NCI-H1694 (cell line): ENCODE measurements at regions not wholly inside any gene's neighbourhood (a gene's known extent, or its start where the extent isn't known, plus 50 kb on each side); places are given as distances from the start of the nearest gene placed in this dataset.
"Not testable (repeated sequence)": the region's sequence is repeated elsewhere in the genome, so short reads cannot be mapped to it uniquely, and the experiment has no call there.

Experiments used
- DNase-seq: peaks from one replicate; lab custom pipeline; 2025; lab: John Stamatoyannopoulos, UW

DNA sequence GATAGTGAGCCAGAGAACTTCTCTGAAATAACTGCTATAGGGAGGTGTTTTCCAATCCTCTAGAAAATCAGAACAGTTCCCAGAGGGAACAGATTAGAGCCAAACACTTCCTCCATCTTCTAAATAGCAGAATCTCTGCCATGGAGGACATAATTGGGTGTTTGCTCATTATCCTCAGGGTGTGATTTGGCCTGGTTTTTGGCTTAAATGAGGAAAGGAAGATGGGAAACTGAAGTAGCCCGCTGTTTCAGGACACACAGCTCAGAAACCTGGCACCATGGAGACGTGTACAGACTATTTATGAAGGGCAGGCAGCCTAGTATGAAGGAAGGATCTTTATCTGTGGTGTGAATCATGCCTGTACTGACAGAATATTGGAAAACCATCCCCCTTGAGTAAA is 231.7 kb upstream of the PRKD1 start:
- no peak for DNase-seq

DNA sequence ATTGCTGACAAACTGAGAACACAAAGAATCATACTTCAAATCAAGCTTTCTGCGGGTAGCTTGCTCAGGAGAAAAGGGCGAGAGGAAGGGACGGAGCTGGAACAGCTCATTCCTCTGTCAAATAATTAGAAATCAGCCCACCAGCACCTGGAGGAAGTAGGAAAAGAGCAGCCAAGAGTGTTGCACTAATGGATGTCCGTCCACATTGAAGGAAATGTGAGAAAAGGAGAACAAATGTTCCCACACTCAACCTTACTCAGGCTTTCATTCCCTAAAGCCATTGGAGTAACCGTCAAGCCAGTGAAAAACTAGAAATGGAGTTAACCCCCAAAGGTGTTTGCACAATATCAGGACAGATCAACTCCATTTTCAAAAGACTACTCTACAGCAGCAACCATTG is 233.0 kb upstream of the PRKD1 start:
- DNase-seq = no peak

DNA sequence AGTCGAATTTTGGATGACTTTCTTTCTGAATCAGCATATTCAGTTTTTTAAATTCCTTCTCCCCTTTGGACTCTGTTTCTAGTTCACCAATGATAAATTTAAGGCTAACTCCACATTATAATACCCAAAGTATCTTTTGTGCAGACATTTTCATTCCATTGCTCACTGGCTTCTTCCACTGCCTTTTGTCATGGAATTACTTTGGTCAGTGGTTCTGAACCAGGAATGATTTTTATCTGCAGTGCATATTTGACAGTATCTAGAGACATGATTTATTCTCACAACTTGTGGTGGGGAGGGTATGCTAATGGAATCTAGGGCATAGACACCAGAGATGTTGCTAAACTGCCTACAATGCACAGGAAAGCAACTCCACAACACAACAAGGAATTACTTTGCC is 234.4 kb upstream of the PRKD1 start:
- no peak for DNase-seq

DNA sequence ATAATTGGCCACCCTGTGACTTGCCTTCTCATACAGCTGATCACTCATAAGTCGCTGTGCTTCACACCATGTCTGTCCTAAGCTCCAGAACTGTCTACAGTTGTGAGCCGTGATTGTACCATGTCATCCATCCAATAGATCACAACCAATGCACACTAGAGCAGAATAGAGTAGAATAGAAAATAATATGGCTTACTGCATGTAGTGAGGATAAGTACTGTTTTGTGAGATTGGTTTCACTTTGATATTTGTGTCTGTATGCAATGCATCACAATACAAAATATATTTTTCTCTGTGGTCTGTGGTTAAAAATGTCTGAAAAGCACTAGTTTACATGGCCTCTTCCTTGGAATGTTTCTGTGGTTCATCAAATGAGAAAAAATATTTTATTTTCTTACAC is 237.6 kb upstream of the PRKD1 start:
- no peak for DNase-seq

DNA sequence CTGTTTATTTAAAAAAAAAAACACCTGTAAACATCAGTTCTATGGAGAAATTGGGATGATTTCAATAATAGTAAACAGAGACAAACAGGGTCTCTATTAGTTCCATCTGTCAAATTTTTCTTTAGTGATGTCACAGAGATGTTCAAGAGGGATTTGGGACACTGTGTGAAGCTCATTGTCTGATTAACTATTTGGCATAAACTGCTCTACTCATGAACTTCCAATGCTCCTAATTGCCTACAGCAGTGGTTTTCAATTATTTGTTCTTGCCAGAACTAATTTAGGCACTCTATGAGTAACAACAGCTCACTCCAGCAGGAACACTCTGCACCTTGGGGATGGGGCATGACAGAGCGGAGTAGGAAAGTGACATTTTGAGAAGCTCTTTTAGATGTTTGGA is 250.1 kb upstream of the PRKD1 start:
- peak; percentile 22 for DNase-seq

DNA sequence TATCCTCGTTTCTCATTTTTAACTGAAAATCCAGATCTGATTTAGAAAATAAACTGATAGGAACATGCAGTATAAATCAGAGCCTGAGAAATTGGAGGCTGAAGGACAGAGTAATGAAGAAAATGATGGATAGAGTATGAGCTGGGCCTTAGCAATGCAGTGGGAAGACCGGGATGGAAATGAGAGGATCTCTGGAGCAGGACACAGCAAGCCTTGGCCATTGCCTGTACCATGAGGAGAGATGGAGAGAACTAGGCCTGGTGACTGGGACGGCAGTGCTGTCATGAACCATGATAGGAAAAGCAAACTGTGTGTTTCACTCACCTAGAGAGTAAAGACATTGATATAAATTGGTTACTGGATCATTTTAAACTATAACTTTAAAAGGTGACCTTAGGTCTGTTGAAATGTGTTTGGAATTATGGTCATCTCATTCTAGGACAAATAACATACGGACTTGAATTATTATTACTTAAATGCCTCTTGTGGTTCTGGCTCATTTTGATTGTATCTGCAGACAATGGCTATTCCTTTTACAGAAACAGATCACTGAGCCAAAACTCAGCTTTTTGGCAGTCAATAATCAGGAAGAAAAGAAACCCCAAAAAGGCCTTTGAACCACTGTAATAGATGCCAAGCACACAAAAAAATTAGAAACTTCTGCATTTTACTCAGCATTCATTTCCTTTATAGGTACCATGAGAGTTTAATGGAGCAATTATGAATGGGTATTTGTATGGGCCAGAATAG is 251.9 kb upstream of the PRKD1 start:
- no peak for DNase-seq

DNA sequence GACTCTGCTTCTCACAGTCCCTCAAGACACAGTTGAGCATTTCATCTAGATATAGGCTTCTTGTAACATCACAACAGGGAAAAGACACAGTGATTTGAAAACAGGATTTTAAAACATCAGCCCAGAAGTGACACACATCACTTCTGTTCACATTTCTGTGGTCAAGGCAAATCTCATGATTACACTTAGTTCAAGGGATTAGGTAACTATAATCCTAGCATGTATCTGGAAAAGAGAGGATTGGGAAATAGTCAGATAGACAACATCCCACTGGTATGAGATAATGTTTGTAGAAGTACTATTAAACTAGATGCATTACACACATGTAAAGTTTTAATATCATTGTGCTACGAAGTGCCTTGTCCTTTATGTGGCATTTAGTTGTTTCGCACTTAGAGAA is 252.6 kb upstream of the PRKD1 start:
- no peak for DNase-seq

DNA sequence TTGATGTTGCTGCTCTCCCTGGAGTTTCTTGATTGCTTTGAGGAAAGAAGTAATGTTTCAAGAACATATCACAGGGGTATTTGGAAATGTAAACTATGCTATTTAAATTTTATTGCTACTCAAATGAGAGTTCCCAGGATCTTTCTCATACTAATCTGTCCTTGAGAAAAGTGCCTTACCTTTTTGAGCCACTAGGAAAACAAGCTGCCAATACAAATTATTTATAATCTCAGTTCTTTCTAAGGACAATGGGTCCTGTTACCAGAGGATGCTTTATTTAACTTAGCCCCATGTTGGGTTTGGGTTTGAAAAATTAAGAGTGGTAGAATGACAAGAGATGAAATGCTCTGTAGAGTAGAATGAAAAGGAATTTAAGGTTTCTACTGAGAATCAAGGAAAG is 258.2 kb upstream of the PRKD1 start:
- no peak for DNase-seq

DNA sequence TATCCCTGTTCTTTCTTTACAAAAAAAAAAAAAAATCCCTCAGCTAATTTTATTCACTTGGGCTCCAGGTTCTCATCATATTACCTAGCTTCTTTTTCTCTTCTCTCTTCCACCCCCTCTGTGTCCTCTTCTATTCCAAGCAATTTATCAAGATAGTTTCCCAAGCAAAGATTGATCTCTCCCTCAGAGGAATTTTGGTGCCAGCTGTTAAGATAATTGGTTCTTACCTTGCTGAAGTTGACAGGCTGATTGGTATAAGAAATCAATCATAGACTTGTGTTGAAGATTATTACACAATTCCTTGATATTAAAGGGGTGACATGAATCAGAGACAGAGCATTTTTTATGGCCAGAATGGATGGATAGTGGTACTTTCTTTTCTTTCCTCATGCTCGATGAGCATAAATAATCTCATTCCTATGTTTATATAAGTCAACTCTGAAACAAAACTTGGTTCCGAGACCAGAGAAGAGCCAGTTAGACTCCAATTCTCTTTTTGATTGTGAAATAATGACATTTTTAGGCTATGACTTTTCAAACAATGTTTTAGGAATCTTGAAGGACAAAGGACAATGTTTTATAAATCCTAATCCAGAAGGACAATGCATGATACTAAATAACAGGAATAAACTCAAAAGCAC is 264.1 kb upstream of the PRKD1 start:
- no peak for DNase-seq

DNA sequence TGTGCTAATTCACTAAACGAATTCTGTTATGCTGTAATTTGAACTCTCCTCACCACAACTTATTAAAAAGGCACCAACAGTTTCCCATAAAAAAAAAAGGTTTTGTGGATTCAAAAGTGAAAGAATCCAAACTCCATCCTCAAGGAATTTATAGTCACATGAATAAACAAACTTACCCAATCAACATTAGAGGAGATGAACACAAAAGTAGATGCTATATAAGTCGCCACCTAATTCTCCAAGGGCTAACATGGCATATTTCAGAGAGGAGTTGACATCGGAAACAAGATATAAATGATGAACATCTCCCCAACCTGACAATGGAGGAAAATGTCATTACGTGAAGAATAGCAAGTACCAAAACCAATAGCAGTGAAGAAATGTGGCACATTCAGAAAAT is 265.5 kb upstream of the PRKD1 start:
- no peak for DNase-seq

DNA sequence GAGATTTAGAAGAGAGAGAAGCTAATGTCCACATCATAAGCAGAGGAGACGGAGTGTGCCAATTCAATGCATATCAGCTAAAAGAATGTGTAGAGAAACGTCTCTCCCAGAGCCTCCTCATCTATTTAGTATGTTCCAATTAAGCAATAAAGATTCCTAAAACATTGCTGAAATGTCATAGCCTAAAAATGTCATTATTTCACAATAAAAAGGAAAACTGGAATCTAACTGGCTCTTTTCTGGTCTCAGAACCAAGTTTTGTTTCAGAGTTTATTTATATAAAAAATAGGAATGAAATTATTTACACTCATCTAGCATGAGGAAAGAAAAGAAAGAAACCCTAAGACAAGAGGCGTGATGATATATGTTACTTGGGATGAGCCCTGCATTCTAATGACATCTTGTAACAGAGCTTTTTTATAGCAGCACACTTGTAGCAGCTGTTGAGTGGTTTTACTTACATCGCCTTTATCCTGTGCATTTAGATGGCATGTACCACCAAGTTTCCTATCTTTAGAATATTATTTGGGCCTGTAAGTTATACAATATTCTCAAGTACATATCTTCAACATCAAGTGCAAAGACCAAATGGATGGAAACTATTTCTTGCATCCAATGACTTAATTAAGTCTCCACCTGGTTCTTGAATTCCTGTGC is 266.3 kb upstream of the PRKD1 start:
- DNase-seq = no peak

DNA sequence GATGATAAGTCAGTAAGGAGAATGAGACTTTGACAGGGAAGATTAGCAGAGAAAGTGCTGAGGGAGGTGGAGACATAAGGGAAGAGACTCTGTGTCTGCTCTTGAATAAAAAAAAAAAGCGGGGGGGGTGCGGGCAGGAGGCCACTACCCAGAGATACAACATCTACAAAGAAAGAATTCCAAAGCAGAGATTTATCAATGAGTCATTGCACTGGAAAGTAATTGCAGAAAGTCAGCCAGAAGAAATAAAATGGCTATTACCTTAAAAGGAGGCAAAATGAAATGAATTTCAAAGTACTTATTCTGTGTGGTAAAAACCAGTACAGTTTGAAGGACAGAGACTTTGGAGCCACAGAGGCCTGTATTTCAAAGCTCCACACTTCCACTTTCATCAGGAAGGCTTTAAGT is 267.1 kb upstream of the PRKD1 start:
- no peak for DNase-seq

DNA sequence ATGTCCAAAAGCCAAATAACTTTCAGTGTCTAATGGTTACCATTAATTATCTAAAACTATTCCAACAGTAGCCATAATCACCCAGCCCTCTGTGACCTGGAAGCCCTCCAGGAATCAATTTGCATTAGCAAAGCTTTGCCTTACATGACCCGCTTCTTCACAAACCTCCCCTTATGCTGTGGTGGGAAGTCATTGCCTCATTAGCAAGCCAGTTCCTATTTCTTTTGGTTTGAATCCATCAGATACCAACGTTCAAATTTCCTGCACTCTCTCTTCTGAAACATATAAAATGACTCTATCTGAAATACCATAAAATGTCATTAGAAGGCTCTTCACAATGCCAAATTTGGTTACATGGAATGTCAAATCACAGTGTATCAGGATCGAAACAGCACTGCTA is 268.3 kb upstream of the PRKD1 start:
- peak; percentile 59 for DNase-seq

DNA sequence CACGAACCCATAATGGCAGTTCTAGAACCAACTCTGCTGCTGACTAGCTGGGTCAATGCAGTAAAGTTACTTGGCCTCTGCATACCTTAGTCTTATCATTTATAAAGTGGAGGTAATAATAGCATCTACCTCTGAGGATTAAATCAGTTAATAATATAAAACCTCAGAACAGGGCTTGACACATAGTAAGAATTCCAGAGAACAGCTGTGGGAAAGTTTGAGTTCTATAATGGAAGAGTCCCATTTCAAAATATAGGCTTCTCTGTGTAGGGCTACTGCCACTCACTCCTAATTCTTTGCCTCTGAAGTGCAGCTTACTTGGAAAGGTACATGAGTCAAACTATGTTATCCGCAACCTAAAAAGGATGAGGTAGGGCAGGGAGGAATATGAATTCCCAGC is 269.2 kb upstream of the PRKD1 start:
- no peak for DNase-seq

DNA sequence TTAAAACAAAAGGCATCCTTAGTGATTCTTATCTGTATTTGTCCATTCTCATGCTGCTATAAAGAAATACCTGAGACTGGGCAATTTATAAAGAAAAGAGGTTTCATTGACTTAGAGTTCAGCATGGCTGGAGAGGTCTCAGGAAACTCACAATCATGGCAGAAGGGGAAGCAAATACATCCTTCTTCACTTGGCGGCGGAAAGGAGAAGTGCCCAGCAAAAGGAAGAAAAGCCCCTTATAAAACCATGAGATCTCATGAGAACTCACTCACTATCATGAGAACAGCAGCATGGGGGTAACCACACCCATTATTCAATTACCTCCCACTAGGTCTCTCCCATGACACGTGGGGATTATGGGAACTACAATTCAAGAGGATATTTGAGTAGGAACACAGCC is 271.1 kb upstream of the PRKD1 start:
- not testable (repeated sequence) for DNase-seq

DNA sequence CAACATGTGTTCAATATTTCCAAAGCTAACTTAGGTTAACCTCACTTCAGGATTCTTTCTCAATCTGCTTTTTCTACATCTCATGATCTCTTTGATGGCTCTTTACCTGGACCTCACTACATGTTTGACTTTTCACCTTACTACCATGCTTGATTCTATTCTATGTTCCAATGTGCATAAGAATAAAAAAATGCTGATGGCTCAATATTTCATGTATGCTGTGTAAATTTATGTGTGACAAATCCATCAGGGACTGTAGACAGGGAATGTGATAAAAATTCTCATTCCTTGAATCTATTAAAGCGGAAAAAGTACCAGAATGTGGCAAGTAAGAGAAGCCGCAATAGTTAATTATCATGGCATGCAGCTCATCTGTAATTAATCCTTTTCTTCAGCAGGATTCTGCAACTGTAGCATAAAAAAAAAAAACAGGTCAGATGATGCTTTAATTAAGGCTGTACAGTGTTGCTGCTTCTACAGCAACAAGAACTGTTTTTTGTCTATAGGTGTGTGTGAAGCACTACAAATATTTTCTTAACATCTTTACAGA is 276.9 kb upstream of the PRKD1 start:
- peak; percentile 1 for DNase-seq

DNA sequence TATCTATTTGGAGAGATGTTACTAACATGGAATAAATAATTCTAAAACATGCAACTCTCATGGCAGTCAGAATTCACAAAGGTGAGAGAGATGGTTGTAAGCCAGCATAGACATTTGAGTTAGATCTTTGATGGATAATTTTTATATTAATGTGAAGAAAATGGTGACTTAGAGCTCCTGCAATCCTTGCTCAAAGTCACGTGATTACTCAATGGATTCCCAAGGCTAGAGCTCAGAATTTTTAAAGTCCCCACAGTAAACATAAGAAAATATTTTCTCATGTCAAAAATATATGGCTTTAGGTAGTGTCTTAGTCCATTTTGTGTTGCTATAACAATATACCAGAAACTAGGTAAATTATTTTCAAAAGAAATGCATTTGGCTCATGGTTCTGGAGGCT is 281.5 kb upstream of the PRKD1 start:
- DNase-seq = no peak

DNA sequence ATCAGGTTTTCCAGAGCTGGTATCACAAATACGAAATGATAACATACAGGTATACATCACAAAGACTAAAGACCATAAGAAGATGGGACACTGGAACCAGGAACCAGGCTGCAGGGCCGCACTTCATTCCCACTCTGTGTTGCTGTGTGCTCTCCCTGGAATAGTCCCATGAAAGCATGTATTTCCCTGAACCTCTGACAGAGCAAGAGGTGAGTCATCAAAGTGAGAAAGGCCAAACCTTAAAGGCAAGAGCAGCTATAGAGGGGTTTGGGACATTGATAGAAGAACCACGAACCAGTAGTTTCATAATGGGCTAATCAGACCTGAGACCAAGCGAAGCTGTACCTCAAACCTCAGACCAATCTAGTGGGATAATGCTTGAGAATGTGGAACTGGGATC is 283.0 kb upstream of the PRKD1 start:
- DNase-seq = no peak

DNA sequence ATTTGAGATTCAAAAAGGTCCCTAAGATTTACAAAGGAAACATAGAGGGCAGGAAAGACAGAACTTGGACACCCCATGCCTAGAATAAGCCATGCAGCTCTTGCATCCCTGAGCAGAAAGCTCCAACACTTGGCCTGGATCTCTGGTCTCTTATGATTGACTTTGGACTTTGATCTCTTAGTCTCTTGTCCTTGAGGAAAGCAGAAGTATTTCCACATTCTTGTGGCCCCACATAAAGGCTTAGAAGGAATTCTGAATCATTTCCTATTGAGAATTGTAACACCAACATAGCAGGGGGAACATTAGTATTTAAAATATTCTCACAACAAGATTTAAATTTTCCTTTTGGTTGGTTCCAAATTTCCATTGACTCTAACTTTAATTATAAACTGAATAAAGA is 283.7 kb upstream of the PRKD1 start:
- DNase-seq = no peak

DNA sequence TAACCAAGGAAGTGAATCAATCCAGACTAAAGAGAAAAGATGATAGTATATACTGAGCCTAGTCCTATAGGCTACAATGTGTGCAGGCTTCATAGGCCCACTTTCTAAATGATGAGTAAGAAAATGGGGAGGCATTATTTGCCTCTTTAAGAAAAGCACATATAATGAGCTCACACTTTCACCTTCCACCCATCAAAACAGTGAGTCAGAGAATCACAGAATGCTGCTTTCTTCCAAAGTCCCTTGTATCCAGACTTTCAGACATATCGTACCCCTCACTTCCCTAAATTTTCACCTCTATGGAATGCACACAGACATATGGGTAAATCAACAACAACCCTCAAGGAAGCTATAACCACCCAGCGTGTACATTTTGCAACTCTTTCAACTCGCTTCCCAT is 286.4 kb upstream of the PRKD1 start:
- DNase-seq = no peak

DNA sequence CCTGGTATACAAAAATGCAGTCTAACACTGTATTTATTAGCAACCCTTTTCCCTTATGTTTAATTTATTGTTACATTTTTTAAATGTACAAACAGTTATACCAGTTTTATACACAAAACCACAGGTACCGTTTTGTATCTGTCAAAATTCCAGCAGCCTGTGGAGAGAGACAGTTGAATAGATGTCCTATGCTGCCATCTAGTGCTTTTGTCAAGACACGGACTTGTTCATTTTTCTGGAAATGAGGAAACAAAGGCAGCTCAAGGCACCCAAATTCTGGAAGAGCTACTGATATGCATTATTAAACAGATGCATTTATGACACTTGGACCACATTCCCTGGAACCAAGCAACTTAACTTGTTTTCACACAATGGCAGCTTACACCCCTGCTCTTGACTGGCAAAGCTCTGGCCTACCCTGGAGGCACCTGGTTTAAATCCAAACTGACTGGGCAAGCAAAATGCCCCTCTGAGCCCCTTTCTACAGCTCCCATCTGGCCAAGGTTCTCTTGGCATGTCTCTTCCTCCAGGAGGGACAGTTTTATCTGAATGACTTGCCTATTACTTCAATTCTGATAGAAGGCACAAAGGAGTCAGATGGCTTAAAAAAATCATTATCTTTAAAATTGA is 286.9 kb upstream of the PRKD1 start:
- peak; percentile 83 for DNase-seq

DNA sequence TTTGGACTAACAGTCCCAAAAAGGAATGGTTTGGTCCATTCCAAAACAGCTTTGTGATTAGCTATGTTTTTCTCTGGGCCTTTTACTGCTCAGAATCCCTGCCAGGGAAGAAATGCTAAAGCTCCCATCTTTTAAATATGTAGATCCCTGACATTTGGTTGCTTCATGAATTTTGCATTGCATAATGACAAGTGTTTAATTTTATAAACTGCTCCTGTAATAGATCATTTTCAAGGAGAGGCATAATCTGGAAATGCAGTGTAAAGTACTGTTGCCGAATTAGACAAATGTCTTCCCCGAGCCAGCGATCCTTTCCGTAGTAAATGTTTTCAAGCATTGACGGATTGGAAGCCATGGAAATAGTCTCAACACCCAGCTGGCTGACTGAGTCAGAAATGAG is 291.3 kb upstream of the PRKD1 start:
- DNase-seq = no peak

DNA sequence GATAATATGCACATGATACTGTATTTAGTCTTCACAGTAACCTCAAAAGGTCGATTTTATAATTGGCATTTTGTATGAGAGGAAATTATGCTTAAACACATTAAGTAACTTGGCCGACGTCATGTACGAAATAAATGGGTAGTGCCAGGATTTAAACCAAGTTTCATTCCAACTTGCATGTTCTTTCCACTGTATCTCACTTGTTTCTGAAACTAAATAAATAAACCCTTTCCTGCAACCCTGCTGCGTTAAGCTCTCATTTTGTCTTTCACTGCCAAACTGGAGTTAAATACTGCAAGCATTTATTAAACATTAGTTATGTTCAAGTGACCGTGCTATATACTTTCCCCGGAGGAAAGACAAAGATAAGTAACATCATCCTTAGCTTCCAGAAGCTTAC is 293.9 kb upstream of the PRKD1 start:
- DNase-seq = no peak
